ENCODE measurements at regions not wholly inside any gene's neighbourhood (a gene's known extent, or its start where the extent isn't known, plus 50 kb on each side); places are given as distances from the start of the nearest gene placed in this dataset.

DNA sequence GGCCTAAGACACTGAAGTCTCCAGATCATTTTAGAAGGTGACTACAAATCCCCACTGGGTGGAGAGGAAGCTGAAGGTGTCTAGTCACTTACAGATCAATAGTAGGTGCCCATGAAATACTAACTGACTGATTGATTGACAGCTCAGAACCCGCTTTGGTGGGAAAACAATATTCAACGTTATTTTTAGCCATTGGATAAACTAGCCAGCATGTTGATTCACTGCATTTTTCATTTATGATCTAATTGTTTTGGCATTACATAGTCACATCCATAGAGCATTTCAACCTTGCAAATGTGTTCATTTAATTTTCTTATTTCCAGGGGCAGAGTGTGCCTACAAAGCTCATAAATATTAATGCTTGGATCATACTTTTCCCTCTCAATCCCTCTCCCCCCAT, 162.3 kb downstream of the MREG start:
- TF ChIP-seq, protein P1, sequence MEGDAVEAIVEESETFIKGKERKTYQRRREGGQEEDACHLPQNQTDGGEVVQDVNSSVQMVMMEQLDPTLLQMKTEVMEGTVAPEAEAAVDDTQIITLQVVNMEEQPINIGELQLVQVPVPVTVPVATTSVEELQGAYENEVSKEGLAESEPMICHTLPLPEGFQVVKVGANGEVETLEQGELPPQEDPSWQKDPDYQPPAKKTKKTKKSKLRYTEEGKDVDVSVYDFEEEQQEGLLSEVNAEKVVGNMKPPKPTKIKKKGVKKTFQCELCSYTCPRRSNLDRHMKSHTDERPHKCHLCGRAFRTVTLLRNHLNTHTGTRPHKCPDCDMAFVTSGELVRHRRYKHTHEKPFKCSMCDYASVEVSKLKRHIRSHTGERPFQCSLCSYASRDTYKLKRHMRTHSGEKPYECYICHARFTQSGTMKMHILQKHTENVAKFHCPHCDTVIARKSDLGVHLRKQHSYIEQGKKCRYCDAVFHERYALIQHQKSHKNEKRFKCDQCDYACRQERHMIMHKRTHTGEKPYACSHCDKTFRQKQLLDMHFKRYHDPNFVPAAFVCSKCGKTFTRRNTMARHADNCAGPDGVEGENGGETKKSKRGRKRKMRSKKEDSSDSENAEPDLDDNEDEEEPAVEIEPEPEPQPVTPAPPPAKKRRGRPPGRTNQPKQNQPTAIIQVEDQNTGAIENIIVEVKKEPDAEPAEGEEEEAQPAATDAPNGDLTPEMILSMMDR (IDR thresholded peaks at IDR 0.05 in 2 of 3, conservative IDR thresholded peaks at IDR 0.05 in 1 of 3; ENCODE audit: insufficient read depth in 2 of 3, low read depth in 1 of 3, low read length in 3 of 3): no peak
- no peak for TF ChIP-seq NR4A1 (CRISPR knock-in tag; IDR thresholded peaks at IDR 0.05)
- no peak for TF ChIP-seq NR4A1 (tag; IDR thresholded peaks at IDR 0.05)
- TF ChIP-seq, protein P2, sequence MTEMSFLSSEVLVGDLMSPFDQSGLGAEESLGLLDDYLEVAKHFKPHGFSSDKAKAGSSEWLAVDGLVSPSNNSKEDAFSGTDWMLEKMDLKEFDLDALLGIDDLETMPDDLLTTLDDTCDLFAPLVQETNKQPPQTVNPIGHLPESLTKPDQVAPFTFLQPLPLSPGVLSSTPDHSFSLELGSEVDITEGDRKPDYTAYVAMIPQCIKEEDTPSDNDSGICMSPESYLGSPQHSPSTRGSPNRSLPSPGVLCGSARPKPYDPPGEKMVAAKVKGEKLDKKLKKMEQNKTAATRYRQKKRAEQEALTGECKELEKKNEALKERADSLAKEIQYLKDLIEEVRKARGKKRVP (CRISPR knock-in tag; IDR thresholded peaks at IDR 0.05): no peak
- no peak for TF ChIP-seq CEBPB (tag; IDR thresholded peaks at IDR 0.05)
- TF ChIP-seq SREBF2 (CRISPR knock-in tag; IDR thresholded peaks at IDR 0.05): no peak
- TF ChIP-seq TEAD4 (IDR thresholded peaks at IDR 0.05; ENCODE audit: low read length): no peak
- TF ChIP-seq TEAD4 (CRISPR knock-in tag; IDR thresholded peaks at IDR 0.05; ENCODE audit: borderline replicate concordance): no peak
- TF ChIP-seq CEBPG (CRISPR knock-in tag; IDR thresholded peaks at IDR 0.05): no peak
- no peak for TF ChIP-seq CEBPG (tag; conservative IDR thresholded peaks at IDR 0.05 in 1 of 2, IDR thresholded peaks at IDR 0.05 in 1 of 2)
